IMR-90 (cell line): ENCODE measurements at regions not wholly inside any gene's neighbourhood (a gene's known extent, or its start where the extent isn't known, plus 50 kb on each side); places are given as distances from the start of the nearest gene placed in this dataset.

Experiments used
- ATAC-seq: fragments of 200-7000 bp; cut with Tn5 transposase; 2 replicates; pipeline ENCODE4 v1.9.1; 2020; ENCODE audit warnings: low read depth, mild to moderate bottlenecking, moderate library complexity
- BruUV-seq: library from RNA; stranded (reverse); fragments of 400-500 nt; replicated peaks from 2 replicates; lab custom pipeline; 2021; lab: Mats Ljungman, UMichigan
- CTCF ChIA-PET: fragments of 300-600 bp; formaldehyde crosslinking; extraction: SDS; loops from one replicate; lab custom pipeline; 2021; ENCODE audit warnings: antibody characterized with exemption; lab: Yijun Ruan, JAX
- POLR2A ChIA-PET: fragments of 300-600 bp; sonication (Branson Sonifier 250); formaldehyde crosslinking; loops from one replicate; lab custom pipeline; 2022; ENCODE audit warnings: antibody characterized with exemption; ENCODE audit not compliant: unreplicated experiment; lab: Charles Lee
- DNase-seq: peaks from one replicate; pipeline ENCODE4 v3.0.0; 2013
- H2AFZ ChIP-seq: replicated peaks from 2 replicates; pipeline ENCODE3; 2013; ENCODE audit warnings: low read length, mild to moderate bottlenecking; ENCODE audit not compliant: poor library complexity
- H2AK5ac ChIP-seq: 2 replicates; pipeline ENCODE4 v1.6.1; 2013; ENCODE audit warnings: low read depth, low read length, inconsistent platforms
- H2AK9ac ChIP-seq: replicated peaks from 2 replicates; pipeline ENCODE3; 2013; ENCODE audit warnings: mild to moderate bottlenecking, low read depth, low read length, moderate library complexity; ENCODE audit not compliant: poor library complexity
- H2BK120ac ChIP-seq: 2 replicates; pipeline ENCODE4 v1.6.1; 2013; ENCODE audit warnings: low read depth, low read length, inconsistent platforms
- H2BK15ac ChIP-seq: 3 replicates; pipeline ENCODE4 v1.6.1; 2013; ENCODE audit warnings: low read depth, low read length, inconsistent platforms
- H2BK20ac ChIP-seq: 2 replicates; pipeline ENCODE4 v1.6.1; 2013; ENCODE audit warnings: low read depth, mild to moderate bottlenecking, inconsistent platforms, low read length, moderate library complexity
- H2BK5ac ChIP-seq: 2 replicates; pipeline ENCODE4 v1.6.1; 2013; ENCODE audit warnings: mild to moderate bottlenecking, low read depth, low read length, inconsistent platforms; ENCODE audit not compliant: poor library complexity, severe bottlenecking
- H3K14ac ChIP-seq: replicated peaks from 2 replicates; pipeline ENCODE4 v1.6.1; 2013; ENCODE audit warnings: low read depth, low read length, inconsistent platforms
- H3K18ac ChIP-seq: 2 replicates; pipeline ENCODE4 v1.6.1; 2013; ENCODE audit warnings: low read depth, low read length, control low read depth
- H3K23ac ChIP-seq: 2 replicates; pipeline ENCODE4 v1.6.1; 2013; ENCODE audit warnings: low read depth, low read length, inconsistent platforms
- H3K27ac ChIP-seq: 2 replicates; pipeline ENCODE4 v1.5.1; 2013; ENCODE audit warnings: mild to moderate bottlenecking, control low read depth, low read length; ENCODE audit not compliant: insufficient read depth
- H3K27me3 ChIP-seq: 2 replicates; pipeline ENCODE4 v1.6.1; 2013; ENCODE audit warnings: low read length; ENCODE audit not compliant: control insufficient read depth, insufficient read depth
- H3K36me3 ChIP-seq: 2 replicates; pipeline ENCODE4 v1.6.1; 2013; ENCODE audit warnings: low read length, mixed read lengths; ENCODE audit not compliant: control insufficient read depth, insufficient read depth
- H3K4ac ChIP-seq: 2 replicates; pipeline ENCODE4 v1.6.1; 2013; ENCODE audit warnings: low read depth, low read length, inconsistent platforms
- H3K4me1 ChIP-seq: 2 replicates; pipeline ENCODE4 v1.6.1; 2013; ENCODE audit warnings: low read length, mixed read lengths; ENCODE audit not compliant: control insufficient read depth, insufficient read depth
- H3K4me2 ChIP-seq: 2 replicates; pipeline ENCODE4 v1.6.1; 2013; ENCODE audit warnings: low read depth, mild to moderate bottlenecking, control low read depth, low read length, moderate library complexity
- H3K4me3 ChIP-seq: 2 replicates; pipeline ENCODE4 v1.5.1; 2013; ENCODE audit warnings: low read depth, mild to moderate bottlenecking, control low read depth, low read length, moderate library complexity; ENCODE audit not compliant: insufficient read depth
- H3K56ac ChIP-seq: 2 replicates; pipeline ENCODE4 v1.6.1; 2013; ENCODE audit warnings: low read length, inconsistent platforms; ENCODE audit not compliant: insufficient read depth; ENCODE audit errors: extremely low read depth
- H3K79me1 ChIP-seq, 2 experiments: 2 replicates each; pipeline ENCODE4 v1.6.1; 2013; ENCODE audit warnings: low read length in 2 of 2, inconsistent platforms in 1 of 2, low read depth in 1 of 2
- H3K9ac ChIP-seq: 2 replicates; pipeline ENCODE4 v1.6.1; 2013; ENCODE audit warnings: low read depth, low read length, control low read depth
- H3K9me1 ChIP-seq: 2 replicates; pipeline ENCODE4 v1.6.1; 2013; ENCODE audit warnings: low read length, inconsistent platforms; ENCODE audit not compliant: insufficient read depth
- H3K9me3 ChIP-seq: 2 replicates; pipeline ENCODE4 v1.6.1; 2013; ENCODE audit warnings: low read length; ENCODE audit not compliant: control insufficient read depth, insufficient read depth
- H4K20me1 ChIP-seq: 2 replicates; pipeline ENCODE4 v1.6.1; 2013; ENCODE audit warnings: low read length, inconsistent platforms; ENCODE audit not compliant: insufficient read depth
- H4K5ac ChIP-seq: 2 replicates; pipeline ENCODE4 v1.6.1; 2013; ENCODE audit warnings: mild to moderate bottlenecking, low read depth, low read length, control low read depth
- H4K8ac ChIP-seq, 2 experiments: 2 replicates each; pipeline ENCODE4 v1.6.1; 2013; ENCODE audit warnings: low read depth in 2 of 2, low read length in 2 of 2, control low read depth in 1 of 2, inconsistent platforms in 1 of 2
- H4K91ac ChIP-seq: 2 replicates; pipeline ENCODE4 v1.6.1; 2013; ENCODE audit warnings: low read depth, low read length, inconsistent platforms; ENCODE audit not compliant: insufficient read depth
- BHLHE40 ChIP-seq: fragments of 150-350 bp; IDR thresholded peaks from 2 replicates; pipeline ENCODE4 v1.6.1; 2016; ENCODE audit warnings: mild to moderate bottlenecking, low read depth, low read length
- CHD1 ChIP-seq: IDR thresholded peaks from 2 replicates; pipeline ENCODE4 v1.6.1; 2012; ENCODE audit warnings: low read depth, low read length, improper control_type of control experiment
- FOS ChIP-seq: fragments of 150-350 bp; IDR thresholded peaks from 2 replicates; pipeline ENCODE4 v1.6.1; 2016; ENCODE audit warnings: low read depth, low read length
- NFE2L2 ChIP-seq: fragments of 150-350 bp; IDR thresholded peaks from 2 replicates; pipeline ENCODE4 v1.6.1; 2016; ENCODE audit warnings: low read depth, mild to moderate bottlenecking, low read length
- POLR2A ChIP-seq: IDR thresholded peaks from 2 replicates; pipeline ENCODE4 v1.6.1; 2012; ENCODE audit warnings: mild to moderate bottlenecking, low read depth, low read length
- RAD21 ChIP-seq: IDR thresholded peaks from 2 replicates; pipeline ENCODE4 v1.6.1; 2012; ENCODE audit warnings: low read length, improper control_type of control experiment
- SMC3 ChIP-seq: fragments of 150-350 bp; IDR thresholded peaks from 2 replicates; pipeline ENCODE4 v1.6.1; 2016; ENCODE audit warnings: low read depth, mild to moderate bottlenecking, antibody characterized with exemption, low read length, moderate library complexity
- WGBS, 2 experiments: methylation state at CpG; one replicate each; pipeline versions ENCODE4 v1.1.5 to v1.1.7; 2013; ENCODE audit warnings: missing lambda C conversion rate in 2 of 2; ENCODE audit not compliant: insufficient read length in 1 of 2; ENCODE audit errors: extremely low coverage in 2 of 2; 5-methylcytosine and 5-hydroxymethylcytosine counted together
- dilution Hi-C: fragments of 300-500 bp; cut with HindIII; formaldehyde crosslinking; loops from one replicate; pipeline ENCODE4 v1.14.3; 2018; ENCODE audit warnings: low sequenced_read_pairs; ENCODE audit not compliant: unreplicated experiment
- in situ Hi-C: fragments of 300-500 bp; cut with MboI; formaldehyde crosslinking; loops from 3 replicates; pipeline ENCODE4 v1.14.3; 2019; ENCODE audit warnings: low sequenced_read_pairs, inconsistent platforms, mixed read lengths
- intact Hi-C: fragments of 100-400 bp; cut with micrococcal nuclease; formaldehyde crosslinking; loops from 2 replicates; pipeline ENCODE4 v1.10.0; 2022
- TF ChIP-seq, protein P1 (sequence below): conservative IDR thresholded peaks from 2 replicates; pipeline ENCODE4 v1.5.1; 2012; ENCODE audit warnings: mild to moderate bottlenecking, low read depth, low read length, improper control_type of control experiment

GRCh38 chr11:8785998-8786397 is 103.4 kb downstream of the RPL27A start:
- Histone ChIP-seq H3K27me3 (no peaks in the 10 kb centered on the region), H3K18ac (no peak overlapping the region), H3K9ac (no peak overlapping the region), H3K23ac (no peak overlapping the region), H3K9me1 (peaks cover 40% of the 10 kb centered on the region), H2BK20ac (no peak overlapping the region), H2BK5ac (no peak overlapping the region), H4K8ac (no peak overlapping the region), H3K14ac (no peak overlapping the region), H3K4ac (no peak overlapping the region), H2AK5ac (no peak overlapping the region), H4K20me1 (peaks cover 56% of the 10 kb centered on the region; the same call in 1 of the 2 replicates), H2BK120ac (no peak overlapping the region), H3K4me3 (no peak overlapping the region), H2AK9ac (no peak overlapping the region), H3K27ac (no peak overlapping the region), H3K36me3 (peaks cover 7% of the 10 kb centered on the region), H2BK15ac (no peak overlapping the region), H3K4me2 (no peak overlapping the region), H3K56ac (no peak overlapping the region), H4K91ac (no peak overlapping the region), H4K5ac (no peak overlapping the region), H2AFZ (no peak overlapping the region), H3K9me3 (no peaks in the 10 kb centered on the region), H3K79me1 (peaks cover 47 to 82% of the 10 kb centered on the region in 2 experiments), H3K4me1 (peaks cover 8% of the 10 kb centered on the region)
- intact Hi-C loops = no loop called here
- ATAC-seq = no peak
- in situ Hi-C loops = no loop called here
- no TSS peak for BruUV-seq
- dilution Hi-C loops = no loop called here
- ChIA-PET CTCF (interaction anchor here (1.0 to 1.9 kb wide), 2 partner anchors 10 to 18 kb away, joined by 3 to 8 read pairs; no protein-coding TSS in a partner anchor), POLR2A (no interaction called here)
- DNase-seq = no peak
- no CpG with 5 or more reads among the region's 2 CpGs for WGBS, 2 experiments
- TF ChIP-seq, protein P1, sequence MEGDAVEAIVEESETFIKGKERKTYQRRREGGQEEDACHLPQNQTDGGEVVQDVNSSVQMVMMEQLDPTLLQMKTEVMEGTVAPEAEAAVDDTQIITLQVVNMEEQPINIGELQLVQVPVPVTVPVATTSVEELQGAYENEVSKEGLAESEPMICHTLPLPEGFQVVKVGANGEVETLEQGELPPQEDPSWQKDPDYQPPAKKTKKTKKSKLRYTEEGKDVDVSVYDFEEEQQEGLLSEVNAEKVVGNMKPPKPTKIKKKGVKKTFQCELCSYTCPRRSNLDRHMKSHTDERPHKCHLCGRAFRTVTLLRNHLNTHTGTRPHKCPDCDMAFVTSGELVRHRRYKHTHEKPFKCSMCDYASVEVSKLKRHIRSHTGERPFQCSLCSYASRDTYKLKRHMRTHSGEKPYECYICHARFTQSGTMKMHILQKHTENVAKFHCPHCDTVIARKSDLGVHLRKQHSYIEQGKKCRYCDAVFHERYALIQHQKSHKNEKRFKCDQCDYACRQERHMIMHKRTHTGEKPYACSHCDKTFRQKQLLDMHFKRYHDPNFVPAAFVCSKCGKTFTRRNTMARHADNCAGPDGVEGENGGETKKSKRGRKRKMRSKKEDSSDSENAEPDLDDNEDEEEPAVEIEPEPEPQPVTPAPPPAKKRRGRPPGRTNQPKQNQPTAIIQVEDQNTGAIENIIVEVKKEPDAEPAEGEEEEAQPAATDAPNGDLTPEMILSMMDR = no peak
- TF ChIP-seq NFE2L2 (no peak), POLR2A (no peak), RAD21 (no peak), BHLHE40 (no peak), CHD1 (no peak), SMC3 (no peak), FOS (no peak)
